HEK293T (cell line): ENCODE measurements at regions not wholly inside any gene's neighbourhood (a gene's known extent, or its start where the extent isn't known, plus 50 kb on each side); places are given as distances from the start of the nearest gene placed in this dataset.

Experiments used
- CTCF ChIA-PET: fragments of 350-600 bp; formaldehyde crosslinking; extraction: SDS; loops from one replicate; lab custom pipeline; 2021; ENCODE audit warnings: antibody characterized with exemption, inconsistent platforms; lab: Yijun Ruan, JAX
- POLR2A ChIA-PET: fragments of 350-600 bp; formaldehyde crosslinking; extraction: SDS; loops from one replicate; lab custom pipeline; 2020; ENCODE audit warnings: antibody characterized with exemption, inconsistent platforms; lab: Yijun Ruan, JAX
- DNase-seq: peaks from one replicate; pipeline ENCODE4 v3.0.0; 2012; ENCODE audit warnings: mixed read lengths; ENCODE audit errors: extremely low spot score
- ARNT ChIP-seq: fragments of 450-650 bp; IDR thresholded peaks from 2 replicates; pipeline ENCODE4 v1.6.1; 2017; ENCODE audit warnings: mild to moderate bottlenecking
- BHLHE40 ChIP-seq: fragments of 450-650 bp; IDR thresholded peaks from 2 replicates; pipeline ENCODE4 v1.6.1; 2016; ENCODE audit warnings: mild to moderate bottlenecking, moderate library complexity, borderline replicate concordance
- CTBP1 ChIP-seq: fragments of 450-650 bp; IDR thresholded peaks from 2 replicates; pipeline ENCODE4 v1.6.1; 2016; ENCODE audit warnings: borderline replicate concordance
- ELF4 ChIP-seq: fragments of 450-650 bp; IDR thresholded peaks from 2 replicates; pipeline ENCODE4 v1.6.1; 2017; ENCODE audit warnings: antibody characterized with exemption
- FOXA1 ChIP-seq: fragments of 450-650 bp; IDR thresholded peaks from 2 replicates; pipeline ENCODE4 v1.6.1; 2016; ENCODE audit warnings: mild to moderate bottlenecking
- FOXK2 ChIP-seq: fragments of 450-650 bp; IDR thresholded peaks from 2 replicates; pipeline ENCODE4 v1.6.1; 2016; ENCODE audit warnings: mild to moderate bottlenecking
- FOXM1 ChIP-seq: fragments of 450-650 bp; IDR thresholded peaks from 2 replicates; pipeline ENCODE4 v1.6.1; 2017; ENCODE audit warnings: mild to moderate bottlenecking, borderline replicate concordance
- HDGF ChIP-seq: fragments of 450-650 bp; IDR thresholded peaks from 2 replicates; pipeline ENCODE4 v1.6.1; 2017; ENCODE audit warnings: antibody characterized with exemption, borderline replicate concordance
- L3MBTL2 ChIP-seq: fragments of 450-650 bp; conservative IDR thresholded peaks from 2 replicates; pipeline ENCODE4 v1.6.1; 2016; ENCODE audit warnings: mild to moderate bottlenecking
- LEF1 ChIP-seq: fragments of 450-650 bp; IDR thresholded peaks from 2 replicates; pipeline ENCODE4 v1.6.1; 2017; ENCODE audit warnings: mild to moderate bottlenecking, borderline replicate concordance
- NFRKB ChIP-seq: fragments of 450-650 bp; IDR thresholded peaks from 2 replicates; pipeline ENCODE4 v1.6.1; 2016; ENCODE audit warnings: mild to moderate bottlenecking, moderate library complexity
- SP1 ChIP-seq: fragments of 450-650 bp; IDR thresholded peaks from 2 replicates; pipeline ENCODE4 v1.6.1; 2017
- SUZ12 ChIP-seq: fragments of 450-650 bp; IDR thresholded peaks from 2 replicates; pipeline ENCODE4 v1.6.1; 2016; ENCODE audit warnings: mild to moderate bottlenecking
- TARDBP ChIP-seq: fragments of 450-650 bp; IDR thresholded peaks from 2 replicates; pipeline ENCODE4 v1.6.1; 2016
- ZNF384 ChIP-seq: fragments of 450-650 bp; IDR thresholded peaks from 2 replicates; pipeline ENCODE4 v1.6.1; 2016
- TF ChIP-seq, protein P1 (sequence below): fragments of 450-650 bp; IDR thresholded peaks from 2 replicates; pipeline ENCODE4 v1.6.1; 2016

DNA sequence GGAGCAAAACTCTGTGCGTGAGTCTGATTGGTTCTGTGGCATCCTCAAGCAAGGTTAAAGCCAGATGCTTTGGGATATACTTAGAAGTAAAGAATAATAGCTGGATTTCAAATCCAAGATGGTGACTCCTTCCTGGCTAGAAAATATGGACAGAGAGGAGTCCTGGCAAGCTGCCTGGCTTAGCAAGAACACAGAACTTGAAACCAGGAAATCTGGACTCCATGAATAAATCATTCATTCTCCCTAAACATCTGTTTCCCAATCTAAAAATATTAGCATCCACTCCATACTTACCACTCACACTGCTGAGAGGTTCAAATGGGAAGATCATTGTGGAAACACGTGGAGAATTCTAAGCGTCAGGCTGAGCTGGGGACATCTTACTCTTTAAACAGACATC, 1074.1 kb upstream of the AUTS2 start:
- DNase-seq = no peak
- ChIA-PET CTCF (no interaction called here), POLR2A (no interaction called here)
- TF ChIP-seq LEF1 = no peak
- TF ChIP-seq ELF4 = no peak
- TF ChIP-seq FOXK2 = no peak
- TF ChIP-seq FOXA1 = no peak
- TF ChIP-seq FOXM1 = no peak
- no peak for TF ChIP-seq SP1
- TF ChIP-seq, protein P1, sequence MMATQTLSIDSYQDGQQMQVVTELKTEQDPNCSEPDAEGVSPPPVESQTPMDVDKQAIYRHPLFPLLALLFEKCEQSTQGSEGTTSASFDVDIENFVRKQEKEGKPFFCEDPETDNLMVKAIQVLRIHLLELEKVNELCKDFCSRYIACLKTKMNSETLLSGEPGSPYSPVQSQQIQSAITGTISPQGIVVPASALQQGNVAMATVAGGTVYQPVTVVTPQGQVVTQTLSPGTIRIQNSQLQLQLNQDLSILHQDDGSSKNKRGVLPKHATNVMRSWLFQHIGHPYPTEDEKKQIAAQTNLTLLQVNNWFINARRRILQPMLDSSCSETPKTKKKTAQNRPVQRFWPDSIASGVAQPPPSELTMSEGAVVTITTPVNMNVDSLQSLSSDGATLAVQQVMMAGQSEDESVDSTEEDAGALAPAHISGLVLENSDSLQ = no peak
- no peak for TF ChIP-seq ZNF384
- TF ChIP-seq CTBP1 = no peak
- TF ChIP-seq NFRKB = no peak
- TF ChIP-seq SUZ12 = no peak
- no peak for TF ChIP-seq L3MBTL2
- no peak for TF ChIP-seq TARDBP
- TF ChIP-seq ARNT = no peak
- TF ChIP-seq HDGF = no peak
- no peak for TF ChIP-seq BHLHE40

DNA sequence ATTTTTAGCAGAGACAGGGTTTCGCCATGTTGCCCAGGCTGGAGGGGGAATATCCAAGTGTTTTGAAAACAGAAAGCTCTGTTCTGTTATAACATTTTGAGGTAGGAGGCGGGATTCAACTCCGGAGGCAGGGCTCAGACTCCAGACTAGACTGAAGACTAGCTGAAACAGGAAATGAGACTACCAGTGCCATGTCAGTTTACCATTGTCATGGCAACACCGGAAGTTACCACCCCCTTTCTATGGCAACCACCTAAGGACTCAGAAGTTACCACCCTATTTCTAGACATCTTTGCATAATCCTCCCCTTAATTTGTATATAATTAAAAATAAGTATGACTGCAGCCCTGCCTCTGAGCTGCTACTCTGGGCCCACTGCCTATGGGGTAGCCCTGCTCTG, 1069.1 kb upstream of the AUTS2 start:
- CTCF ChIA-PET = no interaction called here
- no peak for DNase-seq
- POLR2A ChIA-PET = no interaction called here
- no peak for TF ChIP-seq SP1
- no peak for TF ChIP-seq LEF1
- TF ChIP-seq FOXA1 = no peak
- TF ChIP-seq FOXM1 = no peak
- TF ChIP-seq FOXK2 = no peak

DNA sequence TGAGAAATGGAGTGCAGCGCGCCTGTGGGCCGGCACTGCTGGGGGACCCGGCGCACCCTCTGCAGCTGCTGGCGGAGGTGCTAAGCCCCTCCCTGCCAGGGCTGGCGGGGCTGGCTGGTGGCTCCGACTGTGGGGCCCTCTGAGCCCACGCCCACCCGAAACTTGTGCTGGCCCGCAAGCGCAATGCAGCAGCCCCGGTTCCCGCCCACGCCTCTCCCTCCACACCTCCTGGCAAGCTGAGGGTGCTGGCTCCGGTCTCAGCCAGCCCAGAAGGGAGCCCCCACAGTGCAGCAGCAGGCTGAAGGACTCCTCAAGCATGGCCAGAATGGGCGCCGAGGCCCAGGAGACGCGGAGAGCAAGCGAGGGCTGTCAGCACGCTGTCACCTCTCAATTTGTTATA, 1063.0 kb upstream of the AUTS2 start:
- POLR2A ChIA-PET = no interaction called here
- TF ChIP-seq L3MBTL2 (no peak), SUZ12 (no peak), NFRKB (no peak), CTBP1 (no peak), TARDBP (no peak)
- DNase-seq = no peak
- CTCF ChIA-PET = no interaction called here

DNA sequence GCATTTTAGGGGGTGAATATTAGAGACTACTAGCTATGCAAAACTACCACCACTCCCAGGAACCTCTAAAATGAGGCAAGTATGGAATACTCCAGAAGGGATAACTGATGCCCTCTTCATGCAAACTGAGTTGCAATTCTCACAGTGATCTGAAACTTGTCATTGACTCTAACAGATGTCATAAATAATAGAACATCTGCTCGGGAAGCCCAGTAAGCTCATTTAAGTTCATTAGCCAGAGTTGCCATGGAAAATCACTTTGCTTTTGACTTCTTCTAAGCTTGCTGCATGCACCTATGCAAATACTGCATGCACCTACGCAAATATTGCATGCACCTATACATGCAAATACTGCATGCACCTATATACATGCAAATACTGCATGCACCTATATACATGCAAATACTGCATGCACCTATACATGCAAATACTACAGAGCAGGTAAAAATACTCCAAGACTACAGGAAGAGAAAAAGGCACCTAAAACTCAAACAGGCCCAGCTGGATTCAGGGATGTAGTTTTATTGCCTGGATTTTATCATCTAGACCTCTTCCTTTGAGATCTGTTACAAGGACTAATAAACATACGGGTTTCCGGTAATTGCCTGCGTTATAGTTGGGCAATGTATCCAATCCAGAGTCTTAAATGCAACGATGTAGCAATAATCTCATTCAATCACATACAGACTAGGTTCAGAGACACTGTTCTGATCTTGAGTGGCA, 1061.1 kb upstream of the AUTS2 start:
- no peak for DNase-seq
- TF ChIP-seq ELF4 (no peak), L3MBTL2 (no peak), FOXM1 (no peak), SUZ12 (no peak), TARDBP (no peak), ARNT (no peak), HDGF (no peak), ZNF384 (no peak), NFRKB (no peak), LEF1 (no peak), BHLHE40 (no peak), CTBP1 (no peak), FOXA1 (no peak)
- TF ChIP-seq, protein P1 = no peak
- POLR2A ChIA-PET = no interaction called here
- CTCF ChIA-PET = interaction anchor here (0.7 kb wide), 1 partner anchor 16 kb away, joined by 3 read pairs; no protein-coding TSS in a partner anchor

DNA sequence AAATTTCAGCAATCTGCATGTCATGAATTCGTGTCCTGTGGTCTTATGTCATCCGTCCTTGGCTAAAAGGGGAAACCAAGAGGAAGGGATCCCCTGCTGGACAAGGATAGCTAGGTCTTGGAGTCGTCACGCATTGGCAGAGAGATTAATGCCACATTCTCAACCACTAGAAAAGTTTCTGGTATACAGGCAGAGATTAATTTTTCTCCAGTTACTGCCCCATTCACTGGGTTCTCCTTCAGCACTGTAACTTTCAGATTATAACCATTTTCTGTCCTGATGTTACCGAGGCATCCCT, 1060.6 kb upstream of the AUTS2 start:
- DNase-seq = no peak
- TF ChIP-seq CTBP1 = no peak
- no peak for TF ChIP-seq ELF4
- no peak for TF ChIP-seq FOXA1
- ChIA-PET POLR2A (no interaction called here), CTCF (no interaction called here)

DNA sequence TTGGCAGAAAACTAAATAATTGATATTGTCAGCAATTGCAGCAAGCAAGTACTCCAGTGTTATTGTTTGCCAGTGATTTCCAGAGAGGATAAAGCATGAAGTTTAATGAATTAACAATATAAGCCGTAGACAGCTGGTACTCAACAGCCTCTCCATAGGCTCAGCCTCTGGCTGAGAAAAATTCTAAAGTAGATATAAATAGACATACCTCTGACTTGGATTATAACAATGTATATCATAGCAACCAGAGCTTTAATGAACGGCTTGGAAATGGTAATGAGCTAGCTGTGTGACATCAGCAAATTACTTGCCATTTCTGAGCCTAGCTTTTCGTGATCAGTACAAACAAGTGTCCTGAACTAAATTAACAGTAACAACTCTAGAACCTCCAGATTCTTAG, 1055.4 kb upstream of the AUTS2 start:
- TF ChIP-seq NFRKB (no peak), SP1 (no peak), FOXK2 (no peak), TARDBP (no peak), BHLHE40 (no peak), CTBP1 (no peak), L3MBTL2 (no peak), ARNT (no peak), ZNF384 (no peak), SUZ12 (no peak), LEF1 (no peak), FOXA1 (no peak), ELF4 (no peak), FOXM1 (no peak), HDGF (no peak)
- TF ChIP-seq, protein P1 = no peak
- ChIA-PET POLR2A (no interaction called here), CTCF (no interaction called here)
- no peak for DNase-seq

DNA sequence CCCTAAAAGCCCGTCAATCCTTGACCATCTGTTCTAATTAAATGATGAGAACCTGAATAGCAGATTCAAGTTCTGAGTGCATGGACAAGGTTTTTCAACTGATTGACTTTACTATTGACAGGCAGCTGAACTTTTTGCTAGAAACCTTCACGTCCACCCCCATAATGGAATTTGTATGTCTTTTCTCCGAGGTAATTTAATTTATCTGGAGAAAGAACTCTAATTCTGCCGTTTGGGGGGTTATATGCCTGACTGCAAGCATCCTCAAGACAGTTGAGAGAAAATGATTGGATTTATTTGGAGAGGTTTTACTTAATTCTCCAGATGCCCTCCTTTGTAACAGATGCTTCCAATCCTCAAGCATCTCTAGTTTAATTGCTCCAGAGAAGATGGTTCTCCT, 1053.4 kb upstream of the AUTS2 start:
- CTCF ChIA-PET = no interaction called here
- POLR2A ChIA-PET = no interaction called here
- no peak for DNase-seq
- TF ChIP-seq FOXK2 (no peak), SUZ12 (no peak), FOXA1 (no peak), HDGF (no peak), TARDBP (no peak), L3MBTL2 (no peak), ZNF384 (no peak), NFRKB (no peak), FOXM1 (no peak), SP1 (no peak), BHLHE40 (no peak), CTBP1 (no peak), ARNT (no peak), LEF1 (no peak), ELF4 (no peak)
- TF ChIP-seq, protein P1 = no peak
